Lung (tissue), 11 donors: ENCODE measurements at regions not wholly inside any gene's neighbourhood (a gene's known extent, or its start where the extent isn't known, plus 50 kb on each side); places are given as distances from the start of the nearest gene placed in this dataset.

ENCODE experiments used
- ATAC-seq: fragments of 200-7000 bp; cut with Tn5 transposase; one replicate; pipeline ENCODE4 v1.9.1; 2020; ENCODE audit warnings: moderate number of reproducible peaks; ENCODE audit not compliant: insufficient read depth, low FRiP score
- DNase-seq, 3 donors: peaks; one replicate each; pipeline ENCODE4 v3.0.0-alpha.2; 2013 to 2017
- H3K27ac ChIP-seq, 2 donors: one replicate each; pipeline ENCODE4 v1.5.1; 2013; ENCODE audit warnings: mild to moderate bottlenecking in 2 of 2, moderate library complexity in 2 of 2, control low read depth in 1 of 2, inconsistent platforms in 1 of 2, low read depth in 1 of 2, low read length in 1 of 2
- H3K27me3 ChIP-seq, 3 donors: one replicate each; pipeline ENCODE4 v1.5.1; 2013; ENCODE audit warnings: low read length in 2 of 3; ENCODE audit not compliant: control insufficient read depth in 3 of 3, insufficient read depth in 3 of 3
- H3K36me3 ChIP-seq, 4 donors: one replicate each; pipeline ENCODE4 v1.5.1; 2013; ENCODE audit warnings: low read length in 4 of 4, mild to moderate bottlenecking in 1 of 4, moderate library complexity in 1 of 4; ENCODE audit not compliant: control insufficient read depth in 4 of 4, insufficient read depth in 4 of 4
- H3K4me1 ChIP-seq, 5 donors: one replicate each; pipeline ENCODE4 v1.5.1; 2013; ENCODE audit warnings: low read length in 5 of 5, mild to moderate bottlenecking in 2 of 5, moderate library complexity in 1 of 5; ENCODE audit not compliant: control insufficient read depth in 5 of 5, insufficient read depth in 5 of 5
- H3K4me3 ChIP-seq: one replicate; pipeline ENCODE4 v1.5.1; 2013; ENCODE audit warnings: mild to moderate bottlenecking, control low read depth, moderate library complexity
- H3K9ac ChIP-seq, 2 donors: one replicate each; pipeline ENCODE4 v1.5.1; 2013; ENCODE audit warnings: low read length in 2 of 2, control low read depth in 1 of 2; ENCODE audit not compliant: insufficient read depth in 1 of 2
- H3K9me3 ChIP-seq, 4 donors: one replicate each; pipeline ENCODE4 v1.5.1; 2013; ENCODE audit warnings: low read length in 3 of 4, mild to moderate bottlenecking in 1 of 4, moderate library complexity in 1 of 4; ENCODE audit not compliant: control insufficient read depth in 4 of 4, insufficient read depth in 3 of 4
- WGBS, 2 donors: extraction: QIAGEN DNeasy Blood & Tissue Kit; methylation state at CpG; one replicate each; pipeline ENCODE4 v1.1.7; 2013; 5-methylcytosine and 5-hydroxymethylcytosine counted together
- TF ChIP-seq, protein P1 (sequence below): IDR thresholded peaks from 2 replicates; pipeline ENCODE4 v1.5.1; 2012; ENCODE audit warnings: mild to moderate bottlenecking; ENCODE audit errors: control extremely low read depth, extremely low read depth
- donor health status: control.
- donor health status: control.
- donor health status: Bipolar disorder and iron deficiency.
- donor health status: healthy.
- donor health status: DM: yes; HTN: yes; CAD: no.

DNA sequence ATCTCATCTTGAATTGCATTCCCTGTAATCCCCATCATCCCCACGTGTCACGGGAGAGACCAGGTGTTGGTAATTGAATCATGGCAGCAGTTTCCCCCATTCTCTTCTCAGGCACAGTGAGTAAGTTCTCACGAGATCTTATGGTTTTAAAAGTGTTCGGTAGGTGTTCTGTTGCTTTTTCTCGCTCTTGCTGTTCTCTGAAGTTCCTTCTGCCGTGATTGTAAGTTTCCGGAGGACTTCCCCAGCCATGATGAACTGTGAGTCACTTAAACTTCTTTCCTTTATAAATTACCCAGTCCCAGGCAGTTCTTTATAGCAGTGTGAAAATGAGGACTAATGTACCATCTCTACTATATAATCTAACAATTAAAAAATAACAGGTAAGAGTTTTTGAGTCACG is 409.9 kb upstream of the NRXN1 start:
- H3K27ac ChIP-seq: no peak overlapping the region
- 83 to 90% methylated on average over 8 of the region's 8 CpGs for WGBS, 2 donors
- no peak for ATAC-seq
- H3K27me3 ChIP-seq: no peaks in the 10 kb centered on the region
- no peaks in the 10 kb centered on the region for H3K36me3 ChIP-seq
- no peak for DNase-seq
- H3K9ac ChIP-seq: no peak overlapping the region
- no peak overlapping the region for H3K4me3 ChIP-seq
- peaks cover 0 to 2% (median 0%) of the 10 kb centered on the region in 4 donors for H3K9me3 ChIP-seq
- TF ChIP-seq, protein P1, sequence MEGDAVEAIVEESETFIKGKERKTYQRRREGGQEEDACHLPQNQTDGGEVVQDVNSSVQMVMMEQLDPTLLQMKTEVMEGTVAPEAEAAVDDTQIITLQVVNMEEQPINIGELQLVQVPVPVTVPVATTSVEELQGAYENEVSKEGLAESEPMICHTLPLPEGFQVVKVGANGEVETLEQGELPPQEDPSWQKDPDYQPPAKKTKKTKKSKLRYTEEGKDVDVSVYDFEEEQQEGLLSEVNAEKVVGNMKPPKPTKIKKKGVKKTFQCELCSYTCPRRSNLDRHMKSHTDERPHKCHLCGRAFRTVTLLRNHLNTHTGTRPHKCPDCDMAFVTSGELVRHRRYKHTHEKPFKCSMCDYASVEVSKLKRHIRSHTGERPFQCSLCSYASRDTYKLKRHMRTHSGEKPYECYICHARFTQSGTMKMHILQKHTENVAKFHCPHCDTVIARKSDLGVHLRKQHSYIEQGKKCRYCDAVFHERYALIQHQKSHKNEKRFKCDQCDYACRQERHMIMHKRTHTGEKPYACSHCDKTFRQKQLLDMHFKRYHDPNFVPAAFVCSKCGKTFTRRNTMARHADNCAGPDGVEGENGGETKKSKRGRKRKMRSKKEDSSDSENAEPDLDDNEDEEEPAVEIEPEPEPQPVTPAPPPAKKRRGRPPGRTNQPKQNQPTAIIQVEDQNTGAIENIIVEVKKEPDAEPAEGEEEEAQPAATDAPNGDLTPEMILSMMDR: no peak
- H3K4me1 ChIP-seq: no peaks in the 10 kb centered on the region

DNA sequence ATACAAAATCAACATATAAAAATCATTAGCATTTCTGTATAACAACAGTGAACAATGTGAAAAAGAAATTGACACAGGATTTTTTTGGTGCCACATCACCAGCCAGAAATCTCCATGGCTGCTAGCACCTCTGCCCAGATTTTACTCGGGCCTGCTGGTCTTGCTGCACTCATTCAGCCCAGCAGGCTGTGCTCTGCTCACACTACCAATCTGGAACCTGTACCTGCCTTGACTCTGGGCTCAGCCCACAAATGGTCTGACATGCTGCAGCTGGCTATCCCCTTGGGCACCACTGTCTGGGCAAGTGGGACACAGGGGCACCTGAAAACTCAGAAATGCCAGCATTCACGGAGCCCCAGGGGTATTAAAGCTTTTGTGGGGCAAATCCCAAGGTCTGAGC is 392.5 kb upstream of the NRXN1 start:
- Histone ChIP-seq H3K4me1 (no peaks in the 10 kb centered on the region), H3K4me3 (no peak overlapping the region), H3K27me3 (no peaks in the 10 kb centered on the region), H3K9ac (no peak overlapping the region), H3K27ac (no peak overlapping the region), H3K36me3 (no peaks in the 10 kb centered on the region), H3K9me3 (peaks cover 0 to 5% (median 1%) of the 10 kb centered on the region in 4 donors)
- DNase-seq: no peak
- 59 to 61% methylated on average over 2 of the region's 2 CpGs for WGBS, 2 donors
- TF ChIP-seq, protein P1: no peak
- no peak for ATAC-seq

DNA sequence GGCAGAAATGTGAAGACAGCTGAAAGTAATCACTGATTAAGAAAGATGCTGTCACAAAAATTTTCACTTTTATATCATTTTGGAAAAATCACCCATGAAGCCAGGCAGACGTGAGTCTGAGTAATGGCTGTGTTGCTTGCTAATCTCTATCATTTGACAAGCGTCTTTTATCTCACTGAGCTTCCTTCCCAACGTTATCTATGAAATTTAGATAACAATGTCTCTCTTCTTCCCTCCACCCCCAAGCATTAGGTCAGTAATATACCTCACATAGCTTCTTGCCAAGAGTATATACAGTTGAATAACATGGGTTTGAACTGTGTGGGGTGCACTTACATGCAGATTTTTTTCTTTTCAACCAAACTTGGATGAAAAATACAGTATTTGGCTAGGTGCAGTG is 388.6 kb upstream of the NRXN1 start:
- Histone ChIP-seq H3K4me3 (no peak overlapping the region), H3K27me3 (no peaks in the 10 kb centered on the region), H3K27ac (no peak overlapping the region), H3K36me3 (no peaks in the 10 kb centered on the region), H3K9ac (no peak overlapping the region), H3K4me1 (no peaks in the 10 kb centered on the region), H3K9me3 (peaks cover 0 to 5% (median under 1%) of the 10 kb centered on the region in 4 donors)
- DNase-seq (no peak), ATAC-seq (no peak)
- WGBS, 2 donors: 27 to 52% methylated on average over 3 of the region's 3 CpGs
- TF ChIP-seq, protein P1: no peak

DNA sequence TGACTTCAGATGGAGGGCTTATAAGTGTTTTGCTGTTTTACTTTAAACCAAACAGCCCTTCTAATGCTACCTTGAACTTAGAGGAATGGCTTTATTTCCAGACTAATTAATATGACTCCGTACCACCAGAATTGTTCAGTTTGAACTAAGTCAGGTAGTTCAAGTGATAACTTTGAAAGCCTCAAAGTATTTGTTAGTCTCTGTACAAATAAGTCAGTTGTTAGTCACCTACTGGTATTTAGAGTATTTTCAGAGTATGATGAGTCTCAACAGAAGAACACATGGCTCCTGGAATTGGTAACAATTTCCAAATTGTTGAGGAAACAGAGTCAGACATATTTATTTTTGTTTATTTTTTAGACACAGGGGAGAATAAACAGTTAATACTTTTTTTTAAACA is 381.8 kb upstream of the NRXN1 start:
- H3K9me3 ChIP-seq: no peaks in the 10 kb centered on the region
- DNase-seq (no peak), ATAC-seq (no peak)
- no peak overlapping the region for H3K4me3 ChIP-seq
- no peaks in the 10 kb centered on the region for H3K27me3 ChIP-seq
- no peaks in the 10 kb centered on the region for H3K4me1 ChIP-seq
- no peak overlapping the region for H3K9ac ChIP-seq
- TF ChIP-seq, protein P1: no peak
- H3K27ac ChIP-seq: no peak overlapping the region
- WGBS, 2 donors: 87 to 98% methylated on average over 1 of the region's 1 CpG
- H3K36me3 ChIP-seq: no peaks in the 10 kb centered on the region
